ENCODE measurements at regions not wholly inside any gene's neighbourhood (a gene's known extent, or its start where the extent isn't known, plus 50 kb on each side); places are given as distances from the start of the nearest gene placed in this dataset.

DNA sequence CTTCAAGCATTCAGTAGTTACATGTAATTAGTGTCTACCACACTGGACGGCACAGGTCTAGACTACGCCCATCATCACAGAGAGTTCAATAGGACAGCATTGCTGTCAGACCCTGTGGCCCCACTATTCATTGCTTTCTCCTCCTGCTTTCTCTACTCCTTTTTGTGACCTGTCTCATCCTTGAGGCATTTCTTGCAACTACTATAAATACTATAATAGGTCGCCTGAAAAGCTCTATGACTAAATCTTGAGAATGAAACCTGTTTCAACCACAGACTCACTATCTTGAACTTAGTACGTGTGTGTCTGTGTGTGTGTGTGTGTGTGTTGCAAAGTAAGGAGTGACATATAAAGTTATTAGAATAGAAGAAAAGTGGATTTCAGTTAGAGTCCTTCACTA, 252.9 kb upstream of the KLF3 start:
- no peaks in the 10 kb centered on the region for H3K9me3 ChIP-seq (ENCODE audit: low read depth, low read length, poor library complexity, severe bottlenecking)
- BruUV-seq (replicated peaks) = no TSS peak
- TF ChIP-seq, protein P1, sequence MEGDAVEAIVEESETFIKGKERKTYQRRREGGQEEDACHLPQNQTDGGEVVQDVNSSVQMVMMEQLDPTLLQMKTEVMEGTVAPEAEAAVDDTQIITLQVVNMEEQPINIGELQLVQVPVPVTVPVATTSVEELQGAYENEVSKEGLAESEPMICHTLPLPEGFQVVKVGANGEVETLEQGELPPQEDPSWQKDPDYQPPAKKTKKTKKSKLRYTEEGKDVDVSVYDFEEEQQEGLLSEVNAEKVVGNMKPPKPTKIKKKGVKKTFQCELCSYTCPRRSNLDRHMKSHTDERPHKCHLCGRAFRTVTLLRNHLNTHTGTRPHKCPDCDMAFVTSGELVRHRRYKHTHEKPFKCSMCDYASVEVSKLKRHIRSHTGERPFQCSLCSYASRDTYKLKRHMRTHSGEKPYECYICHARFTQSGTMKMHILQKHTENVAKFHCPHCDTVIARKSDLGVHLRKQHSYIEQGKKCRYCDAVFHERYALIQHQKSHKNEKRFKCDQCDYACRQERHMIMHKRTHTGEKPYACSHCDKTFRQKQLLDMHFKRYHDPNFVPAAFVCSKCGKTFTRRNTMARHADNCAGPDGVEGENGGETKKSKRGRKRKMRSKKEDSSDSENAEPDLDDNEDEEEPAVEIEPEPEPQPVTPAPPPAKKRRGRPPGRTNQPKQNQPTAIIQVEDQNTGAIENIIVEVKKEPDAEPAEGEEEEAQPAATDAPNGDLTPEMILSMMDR (conservative IDR thresholded peaks at IDR 0.05; ENCODE audit: low read depth, low read length) = no peak
- no peak for TF ChIP-seq EZH2 (IDR thresholded peaks at IDR 0.05; ENCODE audit: borderline replicate concordance, low read depth, low read length, poor library complexity, severe bottlenecking)
- DNase-seq (ENCODE audit: low spot score) = no peak
- H3K36me3 ChIP-seq (ENCODE audit: insufficient read depth, low read length, poor library complexity, severe bottlenecking) = no peaks in the 10 kb centered on the region
- no peak overlapping the region for H3K27ac ChIP-seq (ENCODE audit: low read depth, low read length, poor library complexity, severe bottlenecking)
- no peaks in the 10 kb centered on the region for H3K27me3 ChIP-seq (replicated peaks; ENCODE audit: insufficient read depth, low read depth, low read length, poor library complexity)
- H3K4me1 ChIP-seq (ENCODE audit: insufficient read depth, low read length, poor library complexity, severe bottlenecking) = no peaks in the 10 kb centered on the region
- no peak overlapping the region for H3K4me3 ChIP-seq (ENCODE audit: low read depth, low read length, poor library complexity, severe bottlenecking)
- POLR2A ChIA-PET (ENCODE audit: low non-redundant PET) = no interaction called here
- CTCF ChIA-PET = no interaction called here
- intact Hi-C loops (cut with micrococcal nuclease; ENCODE audit: unreplicated experiment) = no loop called here

DNA sequence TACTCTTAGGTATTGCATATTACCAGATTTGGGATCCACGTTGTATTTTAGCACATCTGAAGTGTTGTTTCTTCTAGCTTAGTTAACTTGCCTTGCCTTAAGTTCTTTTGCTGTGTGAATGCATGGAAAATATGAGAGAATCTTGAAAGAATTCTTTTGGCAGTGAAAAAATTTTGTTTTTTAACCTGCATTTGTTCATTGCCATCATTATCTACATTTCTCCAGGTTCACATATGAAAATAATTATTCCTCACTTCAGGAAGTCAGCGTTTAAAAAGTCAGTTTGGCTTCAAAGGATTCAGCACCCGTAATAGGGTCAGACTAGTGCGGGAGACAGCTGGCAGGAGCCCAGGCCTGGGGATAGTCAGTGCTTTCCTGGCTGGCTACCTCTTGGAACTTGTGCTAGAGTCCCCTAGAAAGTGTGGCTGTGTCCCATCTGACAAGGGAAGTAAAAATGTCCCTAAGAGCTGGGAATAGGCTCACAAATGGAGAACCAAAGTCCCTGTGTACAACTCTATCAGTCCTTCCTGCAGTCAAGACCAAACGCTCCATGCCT, 251.9 kb upstream of the KLF3 start:
- TF ChIP-seq, protein P1 (conservative IDR thresholded peaks at IDR 0.05; ENCODE audit: low read depth, low read length) = no peak
- TF ChIP-seq EZH2 (IDR thresholded peaks at IDR 0.05; ENCODE audit: borderline replicate concordance, low read depth, low read length, poor library complexity, severe bottlenecking) = no peak
- no peak for DNase-seq (ENCODE audit: low spot score)
- Histone ChIP-seq H3K9me3 (ENCODE audit: low read depth, low read length, poor library complexity, severe bottlenecking) (no peaks in the 10 kb centered on the region), H3K27ac (ENCODE audit: low read depth, low read length, poor library complexity, severe bottlenecking) (no peak overlapping the region), H3K27me3 (replicated peaks; ENCODE audit: insufficient read depth, low read depth, low read length, poor library complexity) (no peaks in the 10 kb centered on the region), H3K4me1 (ENCODE audit: insufficient read depth, low read length, poor library complexity, severe bottlenecking) (no peaks in the 10 kb centered on the region), H3K4me3 (ENCODE audit: low read depth, low read length, poor library complexity, severe bottlenecking) (no peak overlapping the region), H3K36me3 (ENCODE audit: insufficient read depth, low read length, poor library complexity, severe bottlenecking) (no peaks in the 10 kb centered on the region)
- POLR2A ChIA-PET (ENCODE audit: low non-redundant PET) = no interaction called here
- no TSS peak for BruUV-seq (replicated peaks)
- intact Hi-C loops (cut with micrococcal nuclease; ENCODE audit: unreplicated experiment) = no loop called here
- CTCF ChIA-PET = no interaction called here

DNA sequence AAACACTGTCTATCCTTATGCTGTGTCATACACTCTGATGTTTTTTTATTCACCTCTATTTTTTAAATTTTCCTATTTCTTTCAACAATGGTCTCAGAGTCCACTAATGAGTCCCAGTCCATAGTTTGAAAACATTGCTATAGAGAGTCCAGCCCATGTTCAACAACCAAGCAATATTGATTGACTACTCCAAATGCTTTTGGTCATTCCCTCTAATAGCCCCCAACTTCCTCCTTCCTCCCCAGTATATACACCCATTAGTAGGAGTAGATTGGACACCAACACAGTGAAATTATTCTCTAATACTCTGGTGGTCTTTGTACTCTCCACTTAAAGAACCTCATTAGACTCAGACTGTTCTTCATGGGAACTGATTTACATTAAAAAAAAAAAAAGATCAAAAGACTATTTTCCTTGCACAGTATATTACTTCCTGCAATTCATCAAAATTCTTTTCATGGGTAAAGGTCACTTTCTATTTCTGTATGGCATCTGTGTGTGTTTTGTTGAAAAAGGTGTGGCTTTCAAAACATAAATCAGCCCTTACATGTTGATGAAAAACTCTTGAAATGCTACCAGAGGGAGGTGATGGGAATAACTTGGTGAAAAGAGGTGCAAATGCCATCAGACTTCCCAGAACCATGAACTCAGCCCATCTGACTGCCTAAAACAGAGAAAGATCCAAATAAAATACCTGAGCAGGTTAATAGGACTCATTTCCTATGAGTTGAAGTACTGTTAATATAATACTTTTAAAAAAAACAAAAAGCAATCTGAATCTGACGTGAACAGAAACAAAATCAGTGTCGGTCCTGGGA, 250.3 kb upstream of the KLF3 start:
- no TSS peak for BruUV-seq (replicated peaks)
- intact Hi-C loops (cut with micrococcal nuclease; ENCODE audit: unreplicated experiment) = no loop called here
- Histone ChIP-seq H3K27me3 (replicated peaks; ENCODE audit: insufficient read depth, low read depth, low read length, poor library complexity) (no peaks in the 10 kb centered on the region), H3K27ac (ENCODE audit: low read depth, low read length, poor library complexity, severe bottlenecking) (no peak overlapping the region), H3K9me3 (ENCODE audit: low read depth, low read length, poor library complexity, severe bottlenecking) (no peaks in the 10 kb centered on the region), H3K4me1 (ENCODE audit: insufficient read depth, low read length, poor library complexity, severe bottlenecking) (no peaks in the 10 kb centered on the region), H3K36me3 (ENCODE audit: insufficient read depth, low read length, poor library complexity, severe bottlenecking) (no peaks in the 10 kb centered on the region), H3K4me3 (ENCODE audit: low read depth, low read length, poor library complexity, severe bottlenecking) (no peak overlapping the region)
- ChIA-PET CTCF (no interaction called here), POLR2A (ENCODE audit: low non-redundant PET) (no interaction called here)
- DNase-seq (ENCODE audit: low spot score) = no peak
- TF ChIP-seq, protein P1 (conservative IDR thresholded peaks at IDR 0.05; ENCODE audit: low read depth, low read length) = no peak
- no peak for TF ChIP-seq EZH2 (IDR thresholded peaks at IDR 0.05; ENCODE audit: borderline replicate concordance, low read depth, low read length, poor library complexity, severe bottlenecking)

Measured in A673 (cell line).